HG03442 (cell line): ENCODE measurements at regions not wholly inside any gene's neighbourhood (a gene's known extent, or its start where the extent isn't known, plus 50 kb on each side); places are given as distances from the start of the nearest gene placed in this dataset.

Source experiments
- ATAC-seq: cut with Tn5 transposase; IDR thresholded peaks from one replicate; pipeline ENCODE4 v1.9.1; 2021; ENCODE audit warnings: mild to moderate bottlenecking, moderate library complexity; ENCODE audit not compliant: unreplicated experiment

- no peak for ATAC-seq
Observed at GRCh38 chr17:33511670-33512069, 218.6 kb upstream of the ASIC2 start.

DNA sequence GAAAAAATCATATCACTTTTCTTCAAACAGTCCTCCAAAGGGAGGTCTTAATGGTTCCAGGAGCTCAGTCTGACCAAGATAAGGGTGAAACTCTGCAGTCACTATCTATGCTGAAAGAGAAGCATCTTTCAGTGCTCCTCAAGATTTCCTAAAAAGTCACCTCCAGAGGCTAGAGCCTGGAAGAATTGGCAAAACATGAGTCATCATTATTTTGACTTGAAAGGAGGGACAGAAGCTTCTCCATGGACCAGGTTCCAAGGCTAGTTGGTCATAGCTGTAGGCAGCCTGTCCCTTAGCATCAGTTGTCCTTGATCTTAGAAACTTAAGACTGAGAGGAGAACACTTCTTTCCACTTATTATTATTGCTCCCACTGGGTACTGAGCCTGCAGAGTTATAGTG lies 219.0 kb upstream of the ASIC2 start:
- ATAC-seq = no peak

- ATAC-seq = no peak
Observed at GRCh38 chr17:33513769-33514168, 220.7 kb upstream of the ASIC2 start.

DNA sequence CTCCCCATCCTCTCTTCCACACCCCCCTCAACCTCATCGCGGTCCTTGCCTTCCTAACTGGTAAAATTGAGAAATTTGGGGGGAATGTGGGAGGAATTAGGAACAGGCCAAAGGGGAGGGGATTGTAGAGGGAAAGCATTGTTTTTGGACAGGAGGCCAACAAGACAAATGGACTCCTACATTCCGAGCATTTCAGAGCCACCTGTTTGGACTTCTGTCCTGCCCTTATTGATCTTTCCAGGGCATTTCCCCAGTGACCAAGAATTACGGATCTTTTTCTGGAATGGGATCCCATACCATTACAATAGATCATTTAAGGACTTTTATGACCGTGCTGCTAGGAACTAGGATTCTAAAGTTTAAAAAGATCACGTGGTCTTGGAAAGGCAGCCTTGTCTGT lies 221.3 kb upstream of the ASIC2 start:
- ATAC-seq = no peak

- ATAC-seq = no peak
Observed at GRCh38 chr17:33515974-33516373, 222.9 kb upstream of the ASIC2 start.

DNA sequence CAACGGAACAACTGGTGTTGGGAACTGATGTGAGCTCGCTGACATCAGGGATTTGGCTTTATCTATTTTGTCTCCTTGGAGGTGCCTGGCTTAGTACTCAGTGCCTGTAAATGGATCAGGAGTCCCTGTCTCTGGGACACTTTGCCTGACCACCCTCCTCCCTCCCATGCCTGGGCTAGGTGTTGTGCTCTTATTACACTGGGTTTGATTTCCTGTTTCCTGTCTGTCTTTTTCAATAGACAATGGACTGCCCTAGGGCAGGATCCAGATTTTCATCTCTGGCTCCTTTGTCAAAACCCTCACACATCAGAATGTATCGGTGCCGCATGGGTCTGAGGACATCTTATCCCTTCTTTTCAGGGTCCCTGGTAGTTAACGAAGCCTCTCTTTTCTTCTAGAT lies 223.6 kb upstream of the ASIC2 start:
- no peak for ATAC-seq

- no peak for ATAC-seq
Observed at GRCh38 chr17:33517746-33518145, 224.7 kb upstream of the ASIC2 start.

DNA sequence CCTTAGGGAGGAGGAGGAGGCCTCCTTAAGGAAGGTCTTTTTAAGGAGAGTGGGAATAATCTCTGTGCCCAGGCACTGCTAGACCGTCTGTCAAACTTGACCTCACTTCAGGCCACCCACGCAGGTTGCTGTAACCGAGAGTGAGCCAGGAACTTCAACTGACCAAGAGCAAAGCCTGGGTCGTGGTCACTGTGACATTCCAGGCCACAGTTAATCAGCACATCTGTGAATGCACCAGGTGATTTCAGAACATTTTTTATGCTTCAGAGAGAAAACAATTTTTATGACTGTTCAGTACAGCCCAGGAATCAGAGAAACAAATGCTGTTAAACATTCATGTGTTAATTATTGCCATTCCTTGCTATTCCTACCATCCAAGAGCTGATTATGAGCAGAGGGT lies 226.6 kb upstream of the ASIC2 start:
- no peak for ATAC-seq

DNA sequence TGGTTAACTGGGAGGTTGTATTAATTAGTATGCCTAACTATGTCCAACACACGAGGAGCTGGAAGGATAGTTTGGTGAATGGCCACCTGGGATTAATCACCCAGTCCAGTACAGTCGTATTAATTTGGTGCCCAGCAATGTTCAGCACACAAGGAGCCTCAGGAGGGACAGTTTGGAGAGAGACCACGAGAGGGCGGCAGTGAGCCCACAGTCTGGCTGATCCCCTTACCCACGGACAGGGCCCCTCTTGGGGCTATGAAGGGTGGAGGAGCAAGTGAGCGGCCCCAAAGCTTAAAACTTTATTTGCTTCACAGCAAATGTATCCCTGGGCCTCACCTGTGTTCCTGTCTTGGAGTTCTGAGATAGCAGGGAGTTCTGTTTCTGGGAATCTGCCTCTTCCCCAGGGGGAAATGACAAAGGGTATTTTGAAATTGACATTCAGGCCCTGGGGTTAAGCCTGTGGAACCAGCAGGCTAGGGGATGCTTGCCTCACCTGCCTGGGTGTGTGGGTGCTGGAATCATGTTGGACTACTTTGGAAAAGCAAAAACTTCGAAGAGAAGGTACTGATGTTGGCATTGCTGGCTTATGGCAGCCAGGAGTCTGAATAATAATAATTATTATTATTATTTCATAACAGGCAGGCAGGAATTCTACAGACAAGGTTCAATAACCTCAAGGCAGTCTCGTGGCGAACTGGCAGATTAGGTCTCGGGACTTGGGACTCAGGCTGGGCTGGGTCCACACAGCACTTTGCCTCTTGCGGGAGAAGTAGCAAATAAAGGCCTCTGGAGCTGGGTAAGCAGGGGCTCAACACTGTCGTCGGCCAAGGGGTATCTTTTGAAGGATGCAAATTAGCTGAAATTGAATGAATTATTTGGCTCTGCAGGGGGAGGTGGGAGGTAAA lies 227.6 kb upstream of the ASIC2 start:
- ATAC-seq = no peak

GRCh38 chr17:33521784-33522183 lies 228.7 kb upstream of the ASIC2 start:
- no peak for ATAC-seq

DNA sequence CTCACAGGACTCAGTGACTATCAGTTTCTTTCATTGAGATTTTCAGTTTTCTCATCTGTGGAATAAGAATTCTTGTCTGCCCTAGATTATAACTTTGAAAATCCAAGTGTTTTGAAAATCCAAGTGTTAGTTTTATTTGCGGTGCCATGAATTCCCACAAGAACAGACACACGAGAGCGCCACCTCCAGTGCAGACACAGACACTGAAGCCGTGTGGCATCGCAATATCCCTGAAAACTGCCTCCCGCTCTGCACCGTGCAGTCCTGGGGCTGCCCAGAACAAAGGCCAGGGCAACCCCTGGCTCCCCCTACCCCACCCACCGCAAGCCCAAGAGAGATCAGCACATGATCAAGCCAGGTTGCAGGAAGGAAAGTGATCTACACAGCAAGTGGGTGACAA lies 229.5 kb upstream of the ASIC2 start:
- ATAC-seq = no peak

GRCh38 chr17:33523577-33523981 lies 230.5 kb upstream of the ASIC2 start:
- no peak for ATAC-seq

DNA sequence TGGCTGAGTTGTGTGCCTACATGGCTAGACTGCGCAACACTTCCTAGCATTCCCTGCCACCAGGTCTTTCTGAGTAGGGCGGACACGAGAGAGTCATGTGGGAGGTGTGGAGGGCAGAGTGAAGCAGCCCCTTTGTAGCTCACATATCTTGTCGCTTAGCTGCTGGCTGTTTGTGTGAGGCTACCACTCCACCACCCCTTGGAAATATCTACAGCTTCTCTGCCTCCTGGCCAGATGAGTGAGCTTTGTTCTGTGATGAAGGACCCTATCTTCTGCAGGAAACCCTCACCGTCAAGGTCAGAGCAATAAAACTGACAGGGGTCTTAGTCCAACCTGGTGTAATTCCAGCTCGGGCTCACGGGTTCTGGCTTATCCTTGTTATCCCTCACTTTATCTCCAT lies 232.1 kb upstream of the ASIC2 start:
- ATAC-seq = no peak

DNA sequence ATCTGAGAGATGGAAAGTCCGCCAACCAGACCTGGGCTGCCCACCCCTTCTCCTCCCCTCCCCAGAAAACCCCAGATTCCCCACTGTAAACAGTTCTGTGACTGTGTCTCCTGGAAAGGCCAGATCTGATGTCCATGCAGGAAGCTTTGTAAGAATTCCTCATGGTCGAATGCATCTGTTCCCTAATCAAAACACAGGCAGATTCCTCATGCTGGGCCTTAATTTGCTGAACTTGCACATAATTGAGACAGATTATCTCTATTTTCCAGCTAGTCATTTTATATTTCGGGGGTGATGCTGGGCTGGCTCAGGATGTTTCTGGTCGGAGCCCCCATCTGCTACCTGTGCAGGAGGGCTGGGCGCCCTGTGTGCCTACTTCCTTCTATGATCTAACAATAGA lies 233.6 kb upstream of the ASIC2 start:
- ATAC-seq = no peak

DNA sequence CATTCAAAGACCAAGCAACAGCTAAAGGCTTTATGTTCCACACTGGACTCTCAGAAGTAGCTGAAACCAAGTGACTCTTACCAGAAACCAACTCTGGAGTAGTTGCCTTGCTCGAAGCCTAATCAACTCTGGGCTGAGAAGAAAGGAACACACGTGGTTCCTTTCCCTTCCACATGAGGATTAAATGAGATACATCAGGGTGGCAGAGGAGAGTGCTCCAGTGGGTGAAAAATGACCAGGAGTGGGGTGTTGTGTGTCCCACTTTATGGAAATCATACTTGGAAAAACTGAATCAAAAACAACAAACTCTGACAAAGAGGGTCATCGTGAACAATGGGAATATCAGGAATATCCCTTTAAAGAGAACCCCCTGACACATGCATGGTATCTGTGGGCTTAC lies 234.2 kb upstream of the ASIC2 start:
- ATAC-seq = no peak

DNA sequence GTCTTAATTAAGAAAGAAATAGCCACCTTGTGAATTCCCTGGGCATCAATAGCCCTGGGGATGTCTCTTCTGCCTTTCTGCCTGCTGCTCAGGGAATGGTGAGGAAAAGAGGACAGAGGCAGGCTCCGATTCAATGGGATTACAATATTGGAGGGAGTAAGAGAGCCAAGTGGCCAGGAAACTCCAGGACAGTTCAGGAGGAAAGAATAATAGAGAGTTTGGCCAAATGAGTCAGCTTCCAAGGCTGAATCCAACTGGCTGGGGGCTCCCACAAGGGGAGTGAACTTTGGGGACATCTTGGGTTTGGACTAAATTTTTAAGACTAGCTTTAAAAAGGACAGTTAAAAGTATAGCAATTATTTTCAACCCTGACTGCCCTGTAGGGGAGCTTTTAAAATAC lies 235.8 kb upstream of the ASIC2 start:
- ATAC-seq = no peak

DNA sequence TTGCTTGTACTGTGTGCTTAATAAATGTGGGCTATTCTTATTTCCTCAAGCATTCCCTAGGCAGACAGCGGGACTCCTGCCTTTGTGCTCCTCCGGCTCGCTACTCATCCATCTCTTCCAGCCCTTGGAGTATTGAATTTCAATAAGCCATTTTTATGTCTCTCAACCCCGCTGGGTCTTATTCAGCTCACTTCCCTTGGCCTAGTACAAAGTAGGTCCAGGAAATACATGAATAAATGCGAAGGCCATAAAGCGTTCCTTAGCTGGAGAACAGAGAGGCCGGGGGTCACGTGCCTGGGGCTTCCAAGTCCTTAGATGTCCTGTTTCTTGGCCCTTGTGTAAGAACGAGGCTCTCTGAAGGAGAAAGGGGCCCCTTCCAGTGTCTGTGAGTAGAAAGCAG lies 236.7 kb upstream of the ASIC2 start:
- ATAC-seq = no peak

- no peak for ATAC-seq
Observed at GRCh38 chr17:33531311-33531710, 238.2 kb upstream of the ASIC2 start.

- no peak for ATAC-seq
Observed at GRCh38 chr17:33534087-33534486, 241.0 kb upstream of the ASIC2 start.

DNA sequence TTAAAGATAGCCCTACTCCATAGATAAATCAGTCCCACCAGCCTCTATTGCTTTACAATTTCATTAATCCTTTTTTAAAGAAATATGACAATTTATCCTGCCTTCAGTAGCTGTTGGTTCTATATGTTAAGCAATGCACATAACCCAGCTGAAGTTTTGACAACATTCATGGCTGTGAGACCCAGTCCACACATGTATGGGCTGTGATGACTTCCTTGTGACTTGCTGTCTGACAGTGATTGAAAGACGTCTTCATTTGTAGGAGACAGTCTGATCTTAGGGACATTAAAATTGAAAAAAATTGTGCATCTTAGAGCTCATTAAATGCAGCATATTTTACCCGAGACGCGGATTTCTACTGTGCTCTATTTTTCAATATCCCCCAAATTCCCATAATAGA lies 252.0 kb upstream of the ASIC2 start:
- ATAC-seq = no peak

DNA sequence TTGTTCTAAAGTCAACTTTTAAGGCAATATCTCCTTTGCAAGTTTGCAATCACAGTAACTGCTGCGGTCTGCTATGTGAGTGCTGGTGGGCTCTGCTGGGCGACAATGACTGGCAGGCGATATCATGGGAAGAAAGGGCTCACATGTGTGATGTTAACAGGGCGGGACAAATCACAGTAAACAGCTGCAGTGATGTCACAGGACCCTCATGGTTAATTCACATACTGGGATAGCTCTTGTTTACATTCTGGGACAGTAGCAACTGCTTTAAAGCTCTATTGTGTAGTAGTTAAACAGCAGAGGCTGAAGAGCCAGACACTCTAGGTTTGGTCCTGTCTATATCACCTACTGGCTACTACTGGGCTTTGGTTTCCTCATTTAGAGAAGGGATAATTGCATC lies 257.2 kb upstream of the ASIC2 start:
- no peak for ATAC-seq

DNA sequence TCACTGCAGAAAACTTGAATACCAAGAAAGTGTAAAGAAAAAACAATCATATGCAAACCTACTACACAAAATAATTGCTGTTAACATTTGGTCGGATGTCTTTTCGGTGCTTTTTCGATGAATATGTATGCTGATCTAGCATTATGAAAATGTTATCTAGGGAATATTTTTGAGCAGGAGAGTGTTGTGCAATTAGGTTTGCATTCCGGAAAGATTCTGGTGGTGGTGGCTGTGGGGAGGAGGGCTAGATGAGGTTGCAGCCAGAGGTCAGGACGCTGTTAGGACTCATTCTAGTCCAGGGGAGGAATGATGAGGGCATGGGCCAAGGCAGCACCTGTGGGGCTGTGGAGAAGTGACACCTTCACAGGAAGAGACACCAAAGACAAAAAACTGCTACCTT lies 258.0 kb upstream of the ASIC2 start:
- no peak for ATAC-seq

DNA sequence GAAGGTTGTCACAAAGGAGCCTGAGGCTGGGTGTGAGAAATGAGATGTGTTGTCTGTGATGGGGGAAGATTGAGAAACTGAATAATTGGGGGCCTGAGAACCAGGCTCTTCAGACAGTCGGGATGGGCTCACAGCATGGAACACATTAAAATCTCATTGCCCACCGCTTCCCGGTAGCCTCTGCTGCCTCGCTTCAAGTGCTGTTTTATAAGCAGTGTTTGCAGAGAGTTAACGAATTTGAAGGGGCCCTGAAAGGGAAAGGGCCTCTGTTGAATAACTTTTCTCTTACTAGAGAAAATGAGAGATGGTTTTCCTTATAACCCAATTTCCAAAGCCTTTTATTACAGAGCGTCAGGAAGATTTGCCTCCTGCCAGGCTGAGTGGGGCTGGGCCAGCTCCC lies 258.8 kb upstream of the ASIC2 start:
- no peak for ATAC-seq
